Panc1 (cell line): ENCODE measurements at regions not wholly inside any gene's neighbourhood (a gene's known extent, or its start where the extent isn't known, plus 50 kb on each side); places are given as distances from the start of the nearest gene placed in this dataset.

Source experiments
- ATAC-seq: fragments of 200-7000 bp; cut with Tn5 transposase; 2 replicates; pipeline ENCODE4 v1.9.1; 2020; ENCODE audit warnings: mild to moderate bottlenecking, moderate library complexity
- BruUV-seq: library from RNA; stranded (reverse); fragments of 400-500 nt; replicated peaks from 2 replicates; lab custom pipeline; 2021; lab: Mats Ljungman, UMichigan
- CTCF ChIA-PET: fragments of 300-600 bp; sonication (Branson Sonifier 250); formaldehyde crosslinking; loops from one replicate; lab custom pipeline; 2022; ENCODE audit warnings: antibody characterized with exemption; lab: Charles Lee
- POLR2A ChIA-PET: fragments of 300-600 bp; sonication (Branson Sonifier 250); formaldehyde crosslinking; loops from one replicate; lab custom pipeline; 2022; ENCODE audit warnings: antibody characterized with exemption; lab: Charles Lee
- DNase-seq: peaks from one replicate; pipeline ENCODE4 v3.0.0-alpha.2; 2010; ENCODE audit warnings: low read depth, low spot score
- H3K27ac ChIP-seq: 2 replicates; pipeline ENCODE4 v1.5.1; 2011; ENCODE audit warnings: mild to moderate bottlenecking, low read length, inconsistent platforms
- H3K27me3 ChIP-seq: fragments of 200-500 bp; sonication (Bioruptor generic); 2 replicates; pipeline ENCODE4 v1.6.0; 2014; ENCODE audit warnings: low read length, inconsistent platforms; ENCODE audit not compliant: control insufficient read depth, insufficient read depth
- H3K36me3 ChIP-seq: fragments of 200-500 bp; sonication (Bioruptor generic); 2 replicates; pipeline ENCODE4 v1.5.1; 2014; ENCODE audit warnings: inconsistent platforms, mild to moderate bottlenecking, low read length, moderate library complexity; ENCODE audit not compliant: control insufficient read depth, insufficient read depth
- H3K4me1 ChIP-seq: 2 replicates; pipeline ENCODE4 v1.5.1; 2011; ENCODE audit warnings: inconsistent platforms, mild to moderate bottlenecking, low read length, moderate library complexity; ENCODE audit not compliant: control insufficient read depth, insufficient read depth
- H3K4me3 ChIP-seq, 2 experiments: 2 replicates each; pipeline ENCODE4 v1.5.1; 2011 to 2012; ENCODE audit warnings: low read depth in 2 of 2, low read length in 2 of 2, mild to moderate bottlenecking in 2 of 2, inconsistent platforms in 1 of 2, moderate library complexity in 1 of 2
- H3K9me3 ChIP-seq: fragments of 200-500 bp; sonication (Bioruptor generic); 2 replicates; pipeline ENCODE4 v1.5.1; 2014; ENCODE audit warnings: low read depth, mild to moderate bottlenecking, inconsistent platforms, low read length, moderate library complexity; ENCODE audit not compliant: control insufficient read depth, insufficient read depth
- CTCF ChIP-seq: fragments of 450-650 bp; IDR thresholded peaks from 2 replicates; pipeline ENCODE4 v1.5.1; 2017; ENCODE audit warnings: mild to moderate bottlenecking
- POLR2AphosphoS5 ChIP-seq: IDR thresholded peaks from 2 replicates; pipeline ENCODE4 v1.6.1; 2012; ENCODE audit warnings: mild to moderate bottlenecking, low read depth, low read length, moderate library complexity
- REST ChIP-seq, 2 experiments: IDR thresholded peaks; 2 replicates each; pipeline ENCODE4 v1.6.1; 2011 to 2012; ENCODE audit warnings: low read depth in 2 of 2, control low read depth in 1 of 2, low read length in 1 of 2, mild to moderate bottlenecking in 1 of 2, moderate library complexity in 1 of 2; ENCODE audit not compliant: insufficient read depth in 1 of 2
- SIN3A ChIP-seq: IDR thresholded peaks from 2 replicates; pipeline ENCODE4 v1.6.1; 2012; ENCODE audit warnings: low read depth, mild to moderate bottlenecking, low read length, moderate library complexity, borderline replicate concordance; ENCODE audit not compliant: insufficient read depth
- TCF7L2 ChIP-seq: IDR thresholded peaks from 2 replicates; pipeline ENCODE4 v1.6.1; 2011; ENCODE audit warnings: mild to moderate bottlenecking, low read depth, low read length, inconsistent platforms
- in situ Hi-C: cut with HindIII; loops from 2 replicates; pipeline ENCODE4 v1.10.0; 2016; ENCODE audit warnings: low sequenced_read_pairs, low pct_unique_long_range_greater_than_20kb
- intact Hi-C: fragments of 100-400 bp; cut with micrococcal nuclease; formaldehyde crosslinking; loops from one replicate; pipeline ENCODE4 v1.10.0; 2022; ENCODE audit not compliant: unreplicated experiment

- TF ChIP-seq POLR2AphosphoS5 (no peak), REST (IDR thresholded peaks at IDR 0.05; ENCODE audit: insufficient read depth in 1 of 2, low read depth in 2 of 2, low read length in 1 of 2) (no peak), SIN3A (no peak), CTCF (no peak), TCF7L2 (no peak)
- BruUV-seq: no TSS peak
- no peak for ATAC-seq
- ChIA-PET POLR2A (no interaction called here), CTCF (no interaction called here)
- DNase-seq: no peak
- Histone ChIP-seq H3K4me3 (no peak overlapping the region), H3K27me3 (no peaks in the 10 kb centered on the region), H3K4me1 (no peaks in the 10 kb centered on the region), H3K36me3 (no peaks in the 10 kb centered on the region), H3K9me3 (no peaks in the 10 kb centered on the region), H3K27ac (no peak overlapping the region)
- in situ Hi-C loops: no loop called here
- intact Hi-C loops: no loop called here
Observed at GRCh38 chr5:5705010-5705409, 282.5 kb downstream of the ICE1 start.

GRCh38 chr5:5704352-5704751 is 281.9 kb downstream of the ICE1 start:
- Histone ChIP-seq H3K9me3 (no peaks in the 10 kb centered on the region), H3K4me1 (no peaks in the 10 kb centered on the region), H3K36me3 (no peaks in the 10 kb centered on the region), H3K27ac (no peak overlapping the region), H3K4me3 (no peak overlapping the region), H3K27me3 (no peaks in the 10 kb centered on the region)
- CTCF ChIA-PET: no interaction called here
- BruUV-seq: no TSS peak
- no peak for ATAC-seq
- in situ Hi-C loops: no loop called here
- intact Hi-C loops: no loop called here
- DNase-seq: no peak
- TF ChIP-seq REST (IDR thresholded peaks at IDR 0.05; ENCODE audit: insufficient read depth in 1 of 2, low read depth in 2 of 2, low read length in 1 of 2) (no peak), SIN3A (no peak), TCF7L2 (no peak), POLR2AphosphoS5 (no peak), CTCF (no peak)
- POLR2A ChIA-PET: no interaction called here
